ENCODE measurements at regions not wholly inside any gene's neighbourhood (a gene's known extent, or its start where the extent isn't known, plus 50 kb on each side); places are given as distances from the start of the nearest gene placed in this dataset.

DNA sequence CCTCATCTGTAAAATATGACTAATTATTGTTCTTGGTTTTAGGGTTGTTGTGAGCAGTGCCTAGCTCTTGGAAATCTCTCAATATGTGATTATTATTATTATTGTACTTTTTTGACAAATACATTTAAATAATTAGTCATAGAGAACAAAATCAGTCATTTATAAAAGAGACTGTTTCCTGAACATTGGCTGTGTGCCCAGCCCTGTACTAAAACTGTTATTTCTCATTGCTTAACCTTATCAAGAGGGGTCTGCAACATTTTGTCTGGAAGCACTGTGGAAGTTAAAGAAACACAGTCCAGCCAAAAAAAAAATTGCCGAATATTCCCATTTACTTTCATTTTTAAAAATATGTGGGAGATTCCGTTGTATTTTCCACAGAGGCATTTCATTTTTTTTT is 989.2 kb upstream of the SLIT2 start:
- no peak for DNase-seq (ENCODE audit: low read depth)
- H3K36me3 ChIP-seq (ENCODE audit: control insufficient read depth, insufficient read depth, low read length) = no peaks in the 10 kb centered on the region
- TF ChIP-seq, protein P1, sequence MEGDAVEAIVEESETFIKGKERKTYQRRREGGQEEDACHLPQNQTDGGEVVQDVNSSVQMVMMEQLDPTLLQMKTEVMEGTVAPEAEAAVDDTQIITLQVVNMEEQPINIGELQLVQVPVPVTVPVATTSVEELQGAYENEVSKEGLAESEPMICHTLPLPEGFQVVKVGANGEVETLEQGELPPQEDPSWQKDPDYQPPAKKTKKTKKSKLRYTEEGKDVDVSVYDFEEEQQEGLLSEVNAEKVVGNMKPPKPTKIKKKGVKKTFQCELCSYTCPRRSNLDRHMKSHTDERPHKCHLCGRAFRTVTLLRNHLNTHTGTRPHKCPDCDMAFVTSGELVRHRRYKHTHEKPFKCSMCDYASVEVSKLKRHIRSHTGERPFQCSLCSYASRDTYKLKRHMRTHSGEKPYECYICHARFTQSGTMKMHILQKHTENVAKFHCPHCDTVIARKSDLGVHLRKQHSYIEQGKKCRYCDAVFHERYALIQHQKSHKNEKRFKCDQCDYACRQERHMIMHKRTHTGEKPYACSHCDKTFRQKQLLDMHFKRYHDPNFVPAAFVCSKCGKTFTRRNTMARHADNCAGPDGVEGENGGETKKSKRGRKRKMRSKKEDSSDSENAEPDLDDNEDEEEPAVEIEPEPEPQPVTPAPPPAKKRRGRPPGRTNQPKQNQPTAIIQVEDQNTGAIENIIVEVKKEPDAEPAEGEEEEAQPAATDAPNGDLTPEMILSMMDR (IDR thresholded peaks at IDR 0.05; ENCODE audit: insufficient read depth, low read length, poor library complexity, severe bottlenecking) = no peak
- H3K27me3 ChIP-seq (ENCODE audit: control insufficient read depth, insufficient read depth, low read length) = no peaks in the 10 kb centered on the region
- H3K4me3 ChIP-seq (ENCODE audit: low read depth, low read length) = no peak overlapping the region

DNA sequence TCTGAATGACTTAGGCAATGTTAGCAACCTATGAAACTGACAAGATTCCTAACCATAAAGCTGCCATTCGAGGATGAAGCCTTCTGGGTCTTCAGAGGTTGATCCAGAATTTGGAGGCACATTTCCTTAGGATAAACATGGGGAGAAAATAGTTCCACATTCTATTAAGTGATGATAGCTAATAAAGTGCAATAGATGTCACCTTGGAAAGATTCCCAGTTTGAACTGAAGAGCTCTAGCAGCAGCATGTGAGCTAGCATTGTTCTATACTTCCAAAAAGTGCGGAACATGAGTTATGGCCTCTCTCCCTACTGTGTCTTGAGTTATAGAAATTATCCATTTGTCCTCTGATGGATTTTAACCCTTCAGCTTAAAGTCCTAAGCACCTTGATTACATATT is 991.4 kb upstream of the SLIT2 start:
- H3K36me3 ChIP-seq (ENCODE audit: control insufficient read depth, insufficient read depth, low read length) = no peaks in the 10 kb centered on the region

DNA sequence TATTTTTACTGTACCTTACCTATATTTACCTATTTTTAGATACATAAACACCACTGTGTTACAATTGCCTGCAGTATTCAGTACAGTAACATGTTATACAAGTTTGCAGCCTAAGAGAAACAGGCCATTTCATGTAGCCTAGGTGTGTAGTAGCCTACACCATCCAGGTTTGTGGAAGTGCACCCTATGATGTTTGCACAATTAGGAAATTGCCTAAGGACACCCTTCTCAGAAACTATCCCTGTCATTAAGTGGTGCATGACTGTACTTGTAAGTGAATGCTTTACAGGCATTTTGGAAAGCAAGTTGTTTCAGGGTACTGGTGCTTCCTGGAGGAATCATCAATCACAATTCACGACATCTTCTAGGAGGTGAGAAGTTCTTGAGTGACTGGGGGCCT is 991.8 kb upstream of the SLIT2 start:
- TF ChIP-seq, protein P1 (IDR thresholded peaks at IDR 0.05; ENCODE audit: insufficient read depth, low read length, poor library complexity, severe bottlenecking) = no peak
- Histone ChIP-seq H3K4me3 (ENCODE audit: low read depth, low read length) (no peak overlapping the region), H3K27me3 (ENCODE audit: control insufficient read depth, insufficient read depth, low read length) (no peaks in the 10 kb centered on the region), H3K36me3 (ENCODE audit: control insufficient read depth, insufficient read depth, low read length) (no peaks in the 10 kb centered on the region)
- no peak for DNase-seq (ENCODE audit: low read depth)

More for the DNA sequence above, 991.4 kb upstream of the SLIT2 start:
- Histone ChIP-seq H3K4me3 (ENCODE audit: low read depth, low read length) (no peak overlapping the region), H3K27me3 (ENCODE audit: control insufficient read depth, insufficient read depth, low read length) (no peaks in the 10 kb centered on the region)
- DNase-seq (ENCODE audit: low read depth) = no peak
- TF ChIP-seq, protein P1 (IDR thresholded peaks at IDR 0.05; ENCODE audit: insufficient read depth, low read length, poor library complexity, severe bottlenecking) = no peak

DNA sequence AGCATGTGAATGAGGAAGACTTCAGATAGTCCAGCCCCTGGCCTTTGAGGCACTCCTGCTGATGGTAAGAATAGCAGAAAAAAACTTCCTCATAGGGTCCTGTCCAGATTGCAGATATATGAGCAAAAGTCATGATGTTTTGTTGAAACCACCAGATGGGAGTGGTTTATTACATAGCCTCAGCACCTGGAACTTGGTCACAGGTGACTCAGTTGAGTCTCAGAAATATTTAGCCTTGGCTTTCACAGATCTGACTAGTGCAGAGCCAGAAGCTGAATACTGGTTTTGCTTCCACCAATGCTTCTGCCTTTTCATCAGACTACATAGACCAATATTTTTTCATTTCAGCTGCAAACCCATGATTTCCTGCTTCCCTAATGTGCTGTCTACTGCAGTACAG is 994.9 kb upstream of the SLIT2 start:
- Histone ChIP-seq H3K4me3 (ENCODE audit: low read depth, low read length) (no peak overlapping the region), H3K27me3 (ENCODE audit: control insufficient read depth, insufficient read depth, low read length) (no peaks in the 10 kb centered on the region), H3K36me3 (ENCODE audit: control insufficient read depth, insufficient read depth, low read length) (no peaks in the 10 kb centered on the region)
- no peak for DNase-seq (ENCODE audit: low read depth)
- TF ChIP-seq, protein P1 (IDR thresholded peaks at IDR 0.05; ENCODE audit: insufficient read depth, low read length, poor library complexity, severe bottlenecking) = no peak

DNA sequence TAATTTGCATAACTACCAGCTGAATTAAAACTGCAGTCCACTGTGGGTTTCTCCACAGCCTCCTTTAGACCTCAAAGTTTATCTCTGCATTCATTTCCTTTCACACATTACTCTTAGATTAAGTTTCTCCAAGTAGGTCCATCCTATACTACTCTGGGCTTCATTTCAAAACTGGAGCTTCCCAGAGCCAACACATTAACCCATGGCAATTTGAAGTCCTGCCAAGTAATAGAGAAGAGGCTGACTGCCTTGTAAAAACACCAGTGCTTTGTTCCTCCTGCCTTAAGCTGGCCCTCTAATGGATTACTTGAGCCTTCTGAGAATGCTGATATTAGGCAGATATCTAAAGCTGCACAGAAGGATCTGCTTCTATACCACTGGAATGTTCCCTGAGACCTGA is 997.2 kb upstream of the SLIT2 start:
- no peak for DNase-seq (ENCODE audit: low read depth)
- no peaks in the 10 kb centered on the region for H3K27me3 ChIP-seq (ENCODE audit: control insufficient read depth, insufficient read depth, low read length)

DNA sequence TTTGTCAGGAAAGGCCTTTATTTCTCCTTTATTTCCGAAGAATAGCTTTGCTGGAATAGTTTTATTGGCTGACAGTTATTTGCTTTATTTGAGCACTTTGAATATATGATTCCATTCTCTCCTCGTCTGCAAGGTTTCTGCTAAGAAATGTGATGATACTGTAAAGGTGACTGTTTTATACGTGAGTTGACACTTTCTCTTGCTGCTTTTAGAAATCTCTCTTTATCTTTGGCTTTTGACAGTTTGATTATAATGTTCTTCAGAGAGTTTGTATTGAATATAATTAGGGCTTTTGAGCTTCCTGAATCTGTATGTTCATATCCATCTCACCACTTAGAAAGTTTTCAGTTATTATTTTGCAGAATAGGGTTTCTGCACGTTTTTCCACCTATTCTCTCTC is 1003.7 kb upstream of the SLIT2 start:
- TF ChIP-seq, protein P1 (IDR thresholded peaks at IDR 0.05; ENCODE audit: insufficient read depth, low read length, poor library complexity, severe bottlenecking) = no peak
- Histone ChIP-seq H3K36me3 (ENCODE audit: control insufficient read depth, insufficient read depth, low read length) (no peaks in the 10 kb centered on the region), H3K4me3 (ENCODE audit: low read depth, low read length) (no peak overlapping the region), H3K27me3 (ENCODE audit: control insufficient read depth, insufficient read depth, low read length) (no peaks in the 10 kb centered on the region)
- no peak for DNase-seq (ENCODE audit: low read depth)

More for the DNA sequence above, 997.2 kb upstream of the SLIT2 start:
- TF ChIP-seq, protein P1 (IDR thresholded peaks at IDR 0.05; ENCODE audit: insufficient read depth, low read length, poor library complexity, severe bottlenecking) = no peak
- Histone ChIP-seq H3K36me3 (ENCODE audit: control insufficient read depth, insufficient read depth, low read length) (no peaks in the 10 kb centered on the region), H3K4me3 (ENCODE audit: low read depth, low read length) (no peak overlapping the region)
